HL-60 (cell line): ENCODE measurements at regions not wholly inside any gene's neighbourhood (a gene's known extent, or its start where the extent isn't known, plus 50 kb on each side); places are given as distances from the start of the nearest gene placed in this dataset.

Experiments used
- DNase-seq, 2 experiments: peaks; one replicate each; pipeline ENCODE4 v3.0.0-alpha.2; 2010 to 2020; ENCODE audit warnings: low read depth in 1 of 2, low spot score in 1 of 2
- H3K27ac ChIP-seq: fragments of 250-450 bp; sonication (Bioruptor Pico); replicated peaks from 2 replicates; pipeline ENCODE4 v1.5.1; 2020; ENCODE audit warnings: mild to moderate bottlenecking, moderate library complexity
- H3K27me3 ChIP-seq: fragments of 250-450 bp; sonication (Bioruptor Pico); 2 replicates; pipeline ENCODE4 v1.5.1; 2021; ENCODE audit warnings: mild to moderate bottlenecking, moderate library complexity; ENCODE audit not compliant: insufficient read depth, poor library complexity, severe bottlenecking
- H3K4me3 ChIP-seq: replicated peaks from 2 replicates; pipeline ENCODE4 v1.5.1; 2011; ENCODE audit warnings: mild to moderate bottlenecking, control low read depth, low read length; ENCODE audit not compliant: insufficient read depth
- CTCF ChIP-seq: IDR thresholded peaks from one replicate; pipeline ENCODE4 v1.5.1; 2011; ENCODE audit warnings: low read length, control low read depth, inconsistent platforms; ENCODE audit not compliant: insufficient read depth
- GABPA ChIP-seq: IDR thresholded peaks from 2 replicates; pipeline ENCODE4 v1.6.1; 2012; ENCODE audit warnings: low read depth
- POLR2AphosphoS5 ChIP-seq: IDR thresholded peaks from 2 replicates; pipeline ENCODE4 v1.6.1; 2012; ENCODE audit warnings: low read depth
- SPI1 ChIP-seq: IDR thresholded peaks from 2 replicates; pipeline ENCODE4 v1.6.1; 2012; ENCODE audit warnings: low read depth, mild to moderate bottlenecking, borderline replicate concordance
- TF ChIP-seq, protein P1 (sequence below): IDR thresholded peaks from 2 replicates; pipeline ENCODE4 v1.6.1; 2012; ENCODE audit warnings: low read depth; ENCODE audit not compliant: insufficient replicate concordance

DNA sequence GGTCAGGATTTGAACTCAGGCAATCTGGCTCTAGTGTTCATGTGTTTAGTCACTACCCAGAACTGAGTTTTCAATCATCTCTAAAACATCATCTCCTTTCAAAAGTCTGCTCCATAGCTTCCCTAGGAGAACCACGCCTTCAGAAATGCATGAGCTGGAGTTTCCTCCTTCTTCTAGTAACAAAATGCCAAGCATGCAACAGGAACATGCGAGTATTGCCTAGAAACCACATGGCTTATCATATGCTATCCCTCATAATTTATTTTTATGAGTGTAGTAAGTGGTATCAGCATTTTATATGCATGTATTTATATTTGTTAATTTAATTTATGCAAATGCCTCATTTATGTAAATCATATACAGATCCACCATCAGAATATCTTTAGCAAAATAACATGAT, 170.9 kb downstream of the RAB11FIP2 start:
- no peak overlapping the region for H3K27ac ChIP-seq
- DNase-seq: no peak
- no peak overlapping the region for H3K4me3 ChIP-seq
- H3K27me3 ChIP-seq: peaks cover 7% of the 10 kb centered on the region
- TF ChIP-seq, protein P1, sequence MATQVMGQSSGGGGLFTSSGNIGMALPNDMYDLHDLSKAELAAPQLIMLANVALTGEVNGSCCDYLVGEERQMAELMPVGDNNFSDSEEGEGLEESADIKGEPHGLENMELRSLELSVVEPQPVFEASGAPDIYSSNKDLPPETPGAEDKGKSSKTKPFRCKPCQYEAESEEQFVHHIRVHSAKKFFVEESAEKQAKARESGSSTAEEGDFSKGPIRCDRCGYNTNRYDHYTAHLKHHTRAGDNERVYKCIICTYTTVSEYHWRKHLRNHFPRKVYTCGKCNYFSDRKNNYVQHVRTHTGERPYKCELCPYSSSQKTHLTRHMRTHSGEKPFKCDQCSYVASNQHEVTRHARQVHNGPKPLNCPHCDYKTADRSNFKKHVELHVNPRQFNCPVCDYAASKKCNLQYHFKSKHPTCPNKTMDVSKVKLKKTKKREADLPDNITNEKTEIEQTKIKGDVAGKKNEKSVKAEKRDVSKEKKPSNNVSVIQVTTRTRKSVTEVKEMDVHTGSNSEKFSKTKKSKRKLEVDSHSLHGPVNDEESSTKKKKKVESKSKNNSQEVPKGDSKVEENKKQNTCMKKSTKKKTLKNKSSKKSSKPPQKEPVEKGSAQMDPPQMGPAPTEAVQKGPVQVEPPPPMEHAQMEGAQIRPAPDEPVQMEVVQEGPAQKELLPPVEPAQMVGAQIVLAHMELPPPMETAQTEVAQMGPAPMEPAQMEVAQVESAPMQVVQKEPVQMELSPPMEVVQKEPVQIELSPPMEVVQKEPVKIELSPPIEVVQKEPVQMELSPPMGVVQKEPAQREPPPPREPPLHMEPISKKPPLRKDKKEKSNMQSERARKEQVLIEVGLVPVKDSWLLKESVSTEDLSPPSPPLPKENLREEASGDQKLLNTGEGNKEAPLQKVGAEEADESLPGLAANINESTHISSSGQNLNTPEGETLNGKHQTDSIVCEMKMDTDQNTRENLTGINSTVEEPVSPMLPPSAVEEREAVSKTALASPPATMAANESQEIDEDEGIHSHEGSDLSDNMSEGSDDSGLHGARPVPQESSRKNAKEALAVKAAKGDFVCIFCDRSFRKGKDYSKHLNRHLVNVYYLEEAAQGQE: no peak
- no peak for TF ChIP-seq GABPA
- no peak for TF ChIP-seq SPI1
- no peak for TF ChIP-seq CTCF
- TF ChIP-seq POLR2AphosphoS5: no peak

- no peak for DNase-seq
- TF ChIP-seq POLR2AphosphoS5 (no peak), GABPA (no peak), CTCF (no peak), SPI1 (no peak)
- TF ChIP-seq, protein P1: no peak
- Histone ChIP-seq H3K27ac (no peak overlapping the region), H3K4me3 (no peak overlapping the region), H3K27me3 (peaks cover 7% of the 10 kb centered on the region)
These were observed 170.5 kb downstream of the RAB11FIP2 start for GRCh38 chr10:117876210-117876609.

GRCh38 chr10:117878626-117879025, 168.1 kb downstream of the RAB11FIP2 start:
- no peak for TF ChIP-seq GABPA
- no peak for TF ChIP-seq SPI1
- TF ChIP-seq POLR2AphosphoS5: no peak
- TF ChIP-seq CTCF: no peak
- TF ChIP-seq, protein P1: no peak
- H3K4me3 ChIP-seq: no peak overlapping the region
- no peak for DNase-seq
- H3K27ac ChIP-seq: no peak overlapping the region
- peaks cover 5% of the 10 kb centered on the region for H3K27me3 ChIP-seq
